B cell (primary cell): ENCODE measurements at regions not wholly inside any gene's neighbourhood (a gene's known extent, or its start where the extent isn't known, plus 50 kb on each side); places are given as distances from the start of the nearest gene placed in this dataset.

ENCODE experiments used
- CTCF ChIP-seq: fragments of 200-600 bp; IDR thresholded peaks from one replicate; pipeline ENCODE4 v1.8.0; 2022; ENCODE audit warnings: antibody characterized with exemption, mild to moderate bottlenecking
- EZH2 ChIP-seq: IDR thresholded peaks from 2 replicates; pipeline ENCODE4 v1.6.1; 2012; ENCODE audit warnings: borderline replicate concordance, low read depth, mild to moderate bottlenecking, moderate library complexity, low read length; ENCODE audit not compliant: insufficient read depth, poor library complexity, severe bottlenecking

GRCh38 chr6:22827760-22828159, 258.4 kb downstream of the HDGFL1 start:
- TF ChIP-seq CTCF (no peak), EZH2 (no peak)
